DMS79 (cell line): ENCODE measurements at regions not wholly inside any gene's neighbourhood (a gene's known extent, or its start where the extent isn't known, plus 50 kb on each side); places are given as distances from the start of the nearest gene placed in this dataset.
"Not testable (repeated sequence)": the region's sequence is repeated elsewhere in the genome, so short reads cannot be mapped to it uniquely, and the experiment has no call there.

Experiments used
- DNase-seq: peaks from one replicate; lab custom pipeline; 2025; lab: John Stamatoyannopoulos, UW

GRCh38 chr6:10343320-10343719 is 71.6 kb downstream of the TFAP2A start:
- no peak for DNase-seq

- DNase-seq = no peak
These were observed 73.3 kb downstream of the TFAP2A start for GRCh38 chr6:10341605-10342004.

- no peak for DNase-seq
These were observed 76.7 kb downstream of the TFAP2A start for GRCh38 chr6:10338151-10338550.

GRCh38 chr6:10337376-10337775 is 77.5 kb downstream of the TFAP2A start:
- DNase-seq = not testable (repeated sequence)

GRCh38 chr6:10332111-10332510 is 82.8 kb downstream of the TFAP2A start:
- DNase-seq = no peak

- no peak for DNase-seq
These were observed 83.4 kb downstream of the TFAP2A start for GRCh38 chr6:10331334-10331968.

- DNase-seq = no peak
These were observed 84.4 kb downstream of the TFAP2A start for GRCh38 chr6:10330515-10330914.

GRCh38 chr6:10323018-10323417 is 91.9 kb downstream of the TFAP2A start:
- DNase-seq = no peak

GRCh38 chr6:10320291-10320690 is 94.6 kb downstream of the TFAP2A start:
- no peak for DNase-seq

GRCh38 chr6:10316373-10316721 is 98.5 kb downstream of the TFAP2A start:
- DNase-seq = no peak

GRCh38 chr6:10315658-10316372 is 99.1 kb downstream of the TFAP2A start:
- DNase-seq = no peak

- no peak for DNase-seq
These were observed 99.8 kb downstream of the TFAP2A start for GRCh38 chr6:10315034-10315433.

- no peak for DNase-seq
These were observed 100.5 kb downstream of the TFAP2A start for GRCh38 chr6:10314163-10314955.

GRCh38 chr6:10313799-10314162 is 101.1 kb downstream of the TFAP2A start:
- DNase-seq = no peak

GRCh38 chr6:10312445-10312844 is 102.4 kb downstream of the TFAP2A start:
- DNase-seq = no peak

- not testable (repeated sequence) for DNase-seq
These were observed 103.1 kb downstream of the TFAP2A start for GRCh38 chr6:10311546-10312405.

GRCh38 chr6:10310826-10311225 is 104.0 kb downstream of the TFAP2A start:
- no peak for DNase-seq

GRCh38 chr6:10310330-10310653 is 104.6 kb downstream of the TFAP2A start:
- DNase-seq = no peak

- no peak for DNase-seq
These were observed 105.2 kb downstream of the TFAP2A start for GRCh38 chr6:10309457-10310329.

- no peak for DNase-seq
These were observed 107.4 kb downstream of the TFAP2A start for GRCh38 chr6:10307476-10307875.

- no peak for DNase-seq
These were observed 107.8 kb downstream of the TFAP2A start for GRCh38 chr6:10307028-10307427.
